ENCODE measurements at regions not wholly inside any gene's neighbourhood (a gene's known extent, or its start where the extent isn't known, plus 50 kb on each side); places are given as distances from the start of the nearest gene placed in this dataset.

DNA sequence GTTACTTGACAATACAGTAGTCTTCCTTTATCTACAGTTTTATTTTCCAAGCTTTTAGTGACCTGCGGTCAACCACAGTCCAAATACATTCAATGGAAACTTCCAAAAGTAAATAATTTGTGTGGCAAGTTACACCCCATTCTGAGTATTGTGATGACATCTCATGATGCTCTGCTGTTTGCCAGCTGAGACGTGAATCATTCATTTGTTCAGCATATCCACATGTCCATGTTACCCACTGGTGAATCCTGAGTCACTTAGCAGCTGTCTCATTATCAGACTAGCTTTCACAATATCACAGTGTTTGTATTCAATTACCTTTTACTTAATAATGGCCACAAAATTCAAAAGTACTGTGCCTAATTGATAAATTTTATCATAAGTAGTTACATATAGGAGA lies 179.8 kb downstream of the PRR20E start:
- Histone ChIP-seq H3K27ac (ENCODE audit: control insufficient read depth, insufficient read depth) (no peak overlapping the region), H3K79me2 (ENCODE audit: control insufficient read depth, insufficient read depth, low read length) (no peaks in the 10 kb centered on the region), H3K4me2 (ENCODE audit: control insufficient read depth, insufficient read depth) (no peak overlapping the region), H3K9me3 (replicated peaks; ENCODE audit: control insufficient read depth, insufficient read depth, low read length) (no peaks in the 10 kb centered on the region), H3K9ac (ENCODE audit: control insufficient read depth, insufficient read depth, low read length) (no peak overlapping the region), H4K20me1 (ENCODE audit: control insufficient read depth, insufficient read depth) (no peaks in the 10 kb centered on the region), H3K4me1 (ENCODE audit: control insufficient read depth, insufficient read depth, low read length) (no peaks in the 10 kb centered on the region), H3K4me3 (no peak overlapping the region), H3K27me3 (replicated peaks in 1 of 2; ENCODE audit: control insufficient read depth in 2 of 2, insufficient read depth in 2 of 2, low read length in 1 of 2) (no peaks in the 10 kb centered on the region), H3K36me3 (ENCODE audit: control insufficient read depth in 2 of 2, insufficient read depth in 2 of 2, low read length in 1 of 2) (no peaks in the 10 kb centered on the region), H2AFZ (ENCODE audit: control insufficient read depth, low read depth, low read length) (no peak overlapping the region)
- intact Hi-C loops (cut with micrococcal nuclease; ENCODE audit: unreplicated experiment): no loop called here
- SMC1A ChIA-PET (ENCODE audit: uncharacterized antibody, unreplicated experiment): no interaction called here
- CTCF ChIA-PET: no interaction called here
- POLR2A ChIA-PET: no interaction called here
- BruUV-seq (replicated peaks): no TSS peak
- WGBS (ENCODE audit: insufficient coverage, insufficient replicate concordance, low lambda C conversion rate, missing lambda C conversion rate): 50% methylated on average over 2 of the region's 2 CpGs
- RAD21 ChIA-PET (ENCODE audit: unreplicated experiment): no interaction called here
- in situ Hi-C loops (cut with MboI): no loop called here
- no peak for TF ChIP-seq SRF (IDR thresholded peaks at IDR 0.05; ENCODE audit: low read depth in 2 of 2, low read length in 2 of 2)
- DNase-seq (ENCODE audit: low read depth, low spot score) (no peak), ATAC-seq (no peak), FAIRE-seq (no peak)

DNA sequence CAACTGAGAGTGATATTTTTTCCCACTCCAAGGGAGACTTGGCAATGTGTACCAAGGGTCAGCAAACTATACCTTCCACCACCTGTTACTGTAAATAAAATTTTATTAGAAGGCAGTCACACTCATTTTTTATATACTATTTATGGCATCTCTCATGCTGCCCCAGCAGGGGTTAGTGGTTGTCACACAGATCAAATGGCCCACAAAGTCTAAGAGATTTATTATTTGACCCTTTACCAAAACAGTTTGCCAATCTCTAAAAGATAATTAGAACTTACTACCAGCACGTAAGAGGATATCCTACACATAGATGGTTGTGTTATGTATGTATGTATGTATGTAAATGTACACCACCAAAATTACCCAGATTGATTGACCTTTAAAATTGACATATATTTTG lies 185.1 kb downstream of the PRR20E start:
- SMC1A ChIA-PET (ENCODE audit: uncharacterized antibody, unreplicated experiment): no interaction called here
- Histone ChIP-seq H3K9ac (ENCODE audit: control insufficient read depth, insufficient read depth, low read length) (no peak overlapping the region), H3K4me1 (ENCODE audit: control insufficient read depth, insufficient read depth, low read length) (no peaks in the 10 kb centered on the region), H3K27me3 (replicated peaks in 1 of 2; ENCODE audit: control insufficient read depth in 2 of 2, insufficient read depth in 2 of 2, low read length in 1 of 2) (no peaks in the 10 kb centered on the region), H3K79me2 (ENCODE audit: control insufficient read depth, insufficient read depth, low read length) (no peaks in the 10 kb centered on the region), H3K36me3 (ENCODE audit: control insufficient read depth in 2 of 2, insufficient read depth in 2 of 2, low read length in 1 of 2) (no peaks in the 10 kb centered on the region), H3K27ac (ENCODE audit: control insufficient read depth, insufficient read depth) (no peak overlapping the region), H2AFZ (ENCODE audit: control insufficient read depth, low read depth, low read length) (no peak overlapping the region), H3K4me2 (ENCODE audit: control insufficient read depth, insufficient read depth) (no peak overlapping the region), H3K9me3 (replicated peaks; ENCODE audit: control insufficient read depth, insufficient read depth, low read length) (no peaks in the 10 kb centered on the region), H3K4me3 (no peak overlapping the region), H4K20me1 (ENCODE audit: control insufficient read depth, insufficient read depth) (no peaks in the 10 kb centered on the region)
- intact Hi-C loops (cut with micrococcal nuclease; ENCODE audit: unreplicated experiment) (no loop called here), in situ Hi-C loops (cut with MboI) (no loop called here)
- FAIRE-seq: no peak
- CTCF ChIA-PET: no interaction called here
- TF ChIP-seq CBX5 (IDR thresholded peaks at IDR 0.05; ENCODE audit: low read depth): no peak
- TF ChIP-seq MXI1 (IDR thresholded peaks at IDR 0.05; ENCODE audit: low read depth, low read length): no peak
- no peak for TF ChIP-seq RB1 (IDR thresholded peaks at IDR 0.05; ENCODE audit: borderline replicate concordance)
- TF ChIP-seq CHD4 (IDR thresholded peaks at IDR 0.05): no peak
- TF ChIP-seq NR2C2 (IDR thresholded peaks at IDR 0.05; ENCODE audit: borderline replicate concordance, control insufficient read depth, insufficient read length, low read depth): no peak
- TF ChIP-seq GABPA (IDR thresholded peaks at IDR 0.05; ENCODE audit: low read depth): no peak
- no peak for TF ChIP-seq EZH2 (IDR thresholded peaks at IDR 0.05; ENCODE audit: borderline replicate concordance, control insufficient read depth, low read depth, low read length)
- TF ChIP-seq SREBF2 (IDR thresholded peaks at IDR 0.05; ENCODE audit: low read length): no peak
- no peak for TF ChIP-seq FOS (IDR thresholded peaks at IDR 0.05; ENCODE audit: borderline replicate concordance, extremely low read depth, insufficient read length)
- TF ChIP-seq ASH2L (IDR thresholded peaks at IDR 0.05; ENCODE audit: borderline replicate concordance, low read depth): no peak
- WGBS (ENCODE audit: insufficient coverage, insufficient replicate concordance, low lambda C conversion rate, missing lambda C conversion rate): 48% methylated on average over 1 of the region's 1 CpG
- no TSS peak for BruUV-seq (replicated peaks)
- DNase-seq (ENCODE audit: low read depth, low spot score): no peak
- POLR2A ChIA-PET: no interaction called here
- RAD21 ChIA-PET (ENCODE audit: unreplicated experiment): no interaction called here
- ATAC-seq: no peak

Measured in GM12878 (cell line).